GM12878 (cell line): ENCODE measurements at regions not wholly inside any gene's neighbourhood (a gene's known extent, or its start where the extent isn't known, plus 50 kb on each side); places are given as distances from the start of the nearest gene placed in this dataset.

Experiments used
- ATF2 ChIP-seq: IDR thresholded peaks from 2 replicates; pipeline ENCODE4 v1.6.1; 2012; ENCODE audit warnings: low read length, inconsistent platforms
- ATF3 ChIP-seq: IDR thresholded peaks from 2 replicates; pipeline ENCODE4 v1.6.1; 2011; ENCODE audit warnings: low read depth, mild to moderate bottlenecking, low read length, moderate library complexity, borderline replicate concordance; ENCODE audit errors: extremely low read depth
- ATF7 ChIP-seq: fragments of 450-650 bp; IDR thresholded peaks from 2 replicates; pipeline ENCODE4 v1.6.1; 2016; ENCODE audit warnings: low read depth, mild to moderate bottlenecking
- EZH2 ChIP-seq: IDR thresholded peaks from 2 replicates; pipeline ENCODE4 v1.6.1; 2012; ENCODE audit warnings: low read depth, mild to moderate bottlenecking, control low read depth, inconsistent platforms, low read length, borderline replicate concordance; ENCODE audit not compliant: control insufficient read depth
- JUND ChIP-seq: IDR thresholded peaks from 2 replicates; pipeline ENCODE4 v1.6.1; 2012; ENCODE audit warnings: low read depth, mild to moderate bottlenecking, low read length, improper control_type of control experiment, moderate library complexity
- LARP7 ChIP-seq: fragments of 450-650 bp; IDR thresholded peaks from 2 replicates; pipeline ENCODE4 v1.6.1; 2017; ENCODE audit warnings: mild to moderate bottlenecking
- MTA3 ChIP-seq: IDR thresholded peaks from 2 replicates; pipeline ENCODE4 v1.6.1; 2012; ENCODE audit warnings: low read length, inconsistent platforms, borderline replicate concordance
- MYB ChIP-seq: fragments of 150-350 bp; IDR thresholded peaks from 2 replicates; pipeline ENCODE4 v1.6.1; 2014; ENCODE audit warnings: mild to moderate bottlenecking, low read depth, low read length, borderline replicate concordance
- NR2C2 ChIP-seq: IDR thresholded peaks from 2 replicates; pipeline ENCODE4 v1.6.1; 2011; ENCODE audit warnings: borderline replicate concordance, low read depth; ENCODE audit not compliant: control insufficient read depth, insufficient read length
- POLR2AphosphoS5 ChIP-seq: IDR thresholded peaks from 2 replicates; pipeline ENCODE4 v1.6.1; 2011; ENCODE audit warnings: mild to moderate bottlenecking, low read length, inconsistent platforms
- SIX5 ChIP-seq: IDR thresholded peaks from 2 replicates; pipeline ENCODE4 v1.6.1; 2011; ENCODE audit warnings: mild to moderate bottlenecking, low read depth, low read length, moderate library complexity; ENCODE audit not compliant: severe bottlenecking
- SMAD1 ChIP-seq: fragments of 450-650 bp; IDR thresholded peaks from 2 replicates; pipeline ENCODE4 v1.6.1; 2018; ENCODE audit warnings: mild to moderate bottlenecking, low read depth; ENCODE audit not compliant: partially characterized antibody
- SMARCA5 ChIP-seq: fragments of 450-650 bp; IDR thresholded peaks from 2 replicates; pipeline ENCODE4 v1.6.1; 2017; ENCODE audit warnings: mild to moderate bottlenecking
- SREBF1 ChIP-seq: IDR thresholded peaks from 2 replicates; pipeline ENCODE4 v1.6.1; 2012; ENCODE audit warnings: mild to moderate bottlenecking, low read length
- TAF1 ChIP-seq: IDR thresholded peaks from 2 replicates; pipeline ENCODE4 v1.6.1; 2011; ENCODE audit warnings: mild to moderate bottlenecking, low read depth, low read length, borderline replicate concordance
- TCF7 ChIP-seq: IDR thresholded peaks from 2 replicates; pipeline ENCODE4 v1.6.1; 2014; ENCODE audit warnings: antibody characterized with exemption, borderline replicate concordance
- TF ChIP-seq, protein P1 (sequence below): fragments of 450-650 bp; IDR thresholded peaks from 2 replicates; pipeline ENCODE4 v1.6.1; 2017; ENCODE audit warnings: borderline replicate concordance

- TF ChIP-seq ATF2 (no peak), TCF7 (no peak), SIX5 (no peak), MYB (no peak), MTA3 (no peak), TAF1 (no peak), ATF7 (no peak), EZH2 (no peak), ATF3 (no peak), POLR2AphosphoS5 (no peak), SMAD1 (no peak), JUND (no peak), SMARCA5 (no peak), NR2C2 (no peak), LARP7 (no peak), SREBF1 (no peak)
- TF ChIP-seq, protein P1, sequence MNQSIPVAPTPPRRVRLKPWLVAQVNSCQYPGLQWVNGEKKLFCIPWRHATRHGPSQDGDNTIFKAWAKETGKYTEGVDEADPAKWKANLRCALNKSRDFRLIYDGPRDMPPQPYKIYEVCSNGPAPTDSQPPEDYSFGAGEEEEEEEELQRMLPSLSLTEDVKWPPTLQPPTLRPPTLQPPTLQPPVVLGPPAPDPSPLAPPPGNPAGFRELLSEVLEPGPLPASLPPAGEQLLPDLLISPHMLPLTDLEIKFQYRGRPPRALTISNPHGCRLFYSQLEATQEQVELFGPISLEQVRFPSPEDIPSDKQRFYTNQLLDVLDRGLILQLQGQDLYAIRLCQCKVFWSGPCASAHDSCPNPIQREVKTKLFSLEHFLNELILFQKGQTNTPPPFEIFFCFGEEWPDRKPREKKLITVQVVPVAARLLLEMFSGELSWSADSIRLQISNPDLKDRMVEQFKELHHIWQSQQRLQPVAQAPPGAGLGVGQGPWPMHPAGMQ: no peak
These were observed 494.1 kb downstream of the TMEM114 start (continued) for GRCh38 chr16:8096211-8096610.
